ENCODE measurements at regions not wholly inside any gene's neighbourhood (a gene's known extent, or its start where the extent isn't known, plus 50 kb on each side); places are given as distances from the start of the nearest gene placed in this dataset.

DNA sequence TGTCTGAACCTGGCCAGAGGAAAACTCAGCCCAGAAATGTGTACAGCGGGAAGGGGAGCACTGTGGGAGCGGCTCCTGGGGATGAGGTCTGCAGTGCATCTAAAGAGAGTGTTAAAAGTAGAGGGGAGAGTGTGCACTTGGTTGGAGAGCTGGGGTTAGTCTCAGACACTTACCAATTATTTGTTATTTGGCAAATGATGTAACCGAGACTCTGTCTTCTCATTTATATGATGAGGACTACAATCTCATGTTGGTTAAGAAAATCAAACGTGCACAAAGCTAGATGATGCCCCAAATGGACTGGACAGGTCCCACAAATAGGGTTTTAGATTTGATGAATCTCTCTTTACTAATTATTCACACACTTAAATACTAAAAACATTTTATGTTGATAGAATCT is 962.4 kb downstream of the GATA3 start:
- CTCF ChIA-PET: no interaction called here
- POLR2A ChIA-PET: no interaction called here
- no peak for DNase-seq (ENCODE audit: extremely low spot score)
- no peak for TF ChIP-seq CTCF (IDR thresholded peaks at IDR 0.05; ENCODE audit: control extremely low read depth, extremely low read depth, low read depth, missing control alignments)

DNA sequence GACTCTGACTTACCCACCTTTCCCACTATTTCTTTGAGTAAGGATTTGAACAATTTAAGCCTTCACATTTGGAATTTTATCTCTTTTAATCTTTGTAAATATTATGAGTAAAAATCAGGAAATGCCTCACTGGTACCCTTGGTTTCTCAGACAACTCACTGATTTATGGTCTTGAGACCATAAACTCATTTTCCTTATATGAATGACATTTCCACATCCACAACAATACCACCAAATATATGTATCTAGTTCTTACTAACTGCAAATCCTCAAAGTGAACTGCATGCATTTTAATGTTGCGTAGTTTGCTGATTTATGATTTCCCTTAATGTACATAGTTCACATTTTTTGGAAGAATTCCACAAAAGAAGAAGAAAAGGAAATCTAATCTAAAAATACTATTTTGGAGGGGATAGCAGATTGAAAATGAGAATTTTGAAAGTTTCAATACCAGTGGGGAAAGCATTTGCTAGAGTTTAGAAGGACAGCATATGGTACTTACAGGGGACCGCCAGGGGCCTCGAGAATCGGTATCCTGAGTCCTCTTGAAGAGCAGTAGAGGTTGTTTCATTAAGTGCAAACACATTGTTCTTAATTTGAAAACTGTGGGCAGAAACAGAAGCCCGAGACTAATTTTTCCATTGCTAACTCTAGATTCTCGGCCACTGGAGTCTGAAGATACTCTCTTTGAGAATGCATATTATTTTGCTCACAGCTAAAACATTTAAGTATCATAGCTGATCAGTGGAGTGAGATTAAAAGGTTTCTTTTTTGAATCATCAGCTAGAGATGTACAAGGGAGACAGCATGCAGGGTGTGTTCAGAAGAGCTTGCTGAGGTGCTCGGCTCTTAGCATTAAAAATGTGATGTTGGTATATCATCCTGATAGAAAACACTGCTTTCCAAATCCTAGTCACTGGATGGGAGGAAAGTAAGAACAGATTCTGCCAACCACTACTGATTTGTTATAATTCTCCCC is 964.0 kb downstream of the GATA3 start:
- DNase-seq (ENCODE audit: extremely low spot score): no peak
- ChIA-PET CTCF (no interaction called here), POLR2A (no interaction called here)
- no peak for TF ChIP-seq CTCF (IDR thresholded peaks at IDR 0.05; ENCODE audit: control extremely low read depth, extremely low read depth, low read depth, missing control alignments)

DNA sequence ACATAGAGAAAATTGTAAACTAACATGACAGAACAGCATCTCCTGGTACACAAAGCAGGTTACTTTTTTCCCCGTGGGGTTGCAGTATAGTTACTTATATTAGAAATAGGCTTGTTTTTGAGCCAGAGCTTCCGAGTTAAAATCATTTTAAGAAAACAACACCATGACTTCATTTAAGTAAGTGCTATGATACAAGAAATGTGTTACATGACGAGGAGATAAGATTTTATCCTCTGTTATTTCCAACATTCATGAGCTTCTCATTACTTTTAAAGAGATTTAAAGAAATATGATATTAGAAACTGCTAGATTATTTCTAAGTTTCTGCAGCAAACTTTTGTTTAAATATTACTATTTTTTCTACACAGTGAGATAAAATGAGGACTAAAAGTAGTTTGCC is 968.7 kb downstream of the GATA3 start:
- CTCF ChIA-PET: no interaction called here
- no peak for DNase-seq (ENCODE audit: extremely low spot score)
- POLR2A ChIA-PET: no interaction called here
- no peak for TF ChIP-seq CTCF (IDR thresholded peaks at IDR 0.05; ENCODE audit: control extremely low read depth, extremely low read depth, low read depth, missing control alignments)

DNA sequence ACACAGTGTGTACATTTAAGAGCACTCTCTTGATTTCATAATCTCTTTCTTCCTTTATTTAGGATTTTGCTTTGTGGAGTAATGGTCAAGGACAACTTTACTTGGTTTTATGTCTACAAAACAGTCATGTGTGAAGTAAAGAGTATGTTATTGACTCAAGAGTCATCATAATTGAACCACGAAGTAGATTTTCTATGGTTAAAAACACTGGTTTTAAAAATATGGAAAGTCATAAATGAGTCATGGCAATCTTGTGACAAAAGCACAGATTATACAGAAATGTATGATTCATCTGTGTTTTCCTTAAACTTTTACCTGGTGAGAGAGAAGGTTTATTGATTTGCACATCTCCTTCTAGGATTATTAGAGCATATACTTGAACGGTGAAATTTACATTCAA is 969.7 kb downstream of the GATA3 start:
- no peak for DNase-seq (ENCODE audit: extremely low spot score)
- TF ChIP-seq CTCF (IDR thresholded peaks at IDR 0.05; ENCODE audit: control extremely low read depth, extremely low read depth, low read depth, missing control alignments): no peak

DNA sequence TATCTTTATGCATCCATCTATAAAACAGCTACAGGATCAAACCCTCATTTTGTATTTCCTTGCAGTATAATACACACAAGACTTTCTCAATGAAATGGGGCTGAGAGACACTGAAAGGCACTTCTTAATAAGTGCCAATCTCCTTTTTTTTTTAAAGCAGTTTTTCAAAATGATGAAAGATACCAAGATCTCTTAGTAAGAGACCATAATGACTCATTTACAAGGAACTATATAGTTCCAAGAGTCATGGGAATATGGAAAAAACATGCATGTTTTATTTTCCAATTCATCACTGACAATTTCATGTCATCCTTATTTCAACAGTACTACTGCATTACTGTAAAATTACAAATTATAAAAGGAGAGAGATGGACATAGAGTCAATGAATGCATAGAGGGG is 973.7 kb downstream of the GATA3 start:
- POLR2A ChIA-PET: no interaction called here

More for the DNA sequence above, 969.7 kb downstream of the GATA3 start:
- CTCF ChIA-PET: no interaction called here
- POLR2A ChIA-PET: no interaction called here

GRCh38 chr10:9035355-9035754 is 980.9 kb downstream of the GATA3 start:
- TF ChIP-seq CTCF (IDR thresholded peaks at IDR 0.05; ENCODE audit: control extremely low read depth, extremely low read depth, low read depth, missing control alignments): no peak
- POLR2A ChIA-PET: no interaction called here
- CTCF ChIA-PET: no interaction called here
- DNase-seq (ENCODE audit: extremely low spot score): no peak

More for the DNA sequence above, 973.7 kb downstream of the GATA3 start:
- no peak for TF ChIP-seq CTCF (IDR thresholded peaks at IDR 0.05; ENCODE audit: control extremely low read depth, extremely low read depth, low read depth, missing control alignments)
- no peak for DNase-seq (ENCODE audit: extremely low spot score)
- CTCF ChIA-PET: no interaction called here
